ENCODE measurements at regions not wholly inside any gene's neighbourhood (a gene's known extent, or its start where the extent isn't known, plus 50 kb on each side); places are given as distances from the start of the nearest gene placed in this dataset.
"Not testable (repeated sequence)": the region's sequence is repeated elsewhere in the genome, so short reads cannot be mapped to it uniquely, and the experiment has no call there.

GRCh38 chr10:8691498-8692017 lies 637.1 kb downstream of the GATA3 start:
- ATAC-seq: no peak
- intact Hi-C loops (cut with DNase I): no loop called here
- TF ChIP-seq, protein P1, sequence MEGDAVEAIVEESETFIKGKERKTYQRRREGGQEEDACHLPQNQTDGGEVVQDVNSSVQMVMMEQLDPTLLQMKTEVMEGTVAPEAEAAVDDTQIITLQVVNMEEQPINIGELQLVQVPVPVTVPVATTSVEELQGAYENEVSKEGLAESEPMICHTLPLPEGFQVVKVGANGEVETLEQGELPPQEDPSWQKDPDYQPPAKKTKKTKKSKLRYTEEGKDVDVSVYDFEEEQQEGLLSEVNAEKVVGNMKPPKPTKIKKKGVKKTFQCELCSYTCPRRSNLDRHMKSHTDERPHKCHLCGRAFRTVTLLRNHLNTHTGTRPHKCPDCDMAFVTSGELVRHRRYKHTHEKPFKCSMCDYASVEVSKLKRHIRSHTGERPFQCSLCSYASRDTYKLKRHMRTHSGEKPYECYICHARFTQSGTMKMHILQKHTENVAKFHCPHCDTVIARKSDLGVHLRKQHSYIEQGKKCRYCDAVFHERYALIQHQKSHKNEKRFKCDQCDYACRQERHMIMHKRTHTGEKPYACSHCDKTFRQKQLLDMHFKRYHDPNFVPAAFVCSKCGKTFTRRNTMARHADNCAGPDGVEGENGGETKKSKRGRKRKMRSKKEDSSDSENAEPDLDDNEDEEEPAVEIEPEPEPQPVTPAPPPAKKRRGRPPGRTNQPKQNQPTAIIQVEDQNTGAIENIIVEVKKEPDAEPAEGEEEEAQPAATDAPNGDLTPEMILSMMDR (IDR thresholded peaks at IDR 0.05): no peak

DNA sequence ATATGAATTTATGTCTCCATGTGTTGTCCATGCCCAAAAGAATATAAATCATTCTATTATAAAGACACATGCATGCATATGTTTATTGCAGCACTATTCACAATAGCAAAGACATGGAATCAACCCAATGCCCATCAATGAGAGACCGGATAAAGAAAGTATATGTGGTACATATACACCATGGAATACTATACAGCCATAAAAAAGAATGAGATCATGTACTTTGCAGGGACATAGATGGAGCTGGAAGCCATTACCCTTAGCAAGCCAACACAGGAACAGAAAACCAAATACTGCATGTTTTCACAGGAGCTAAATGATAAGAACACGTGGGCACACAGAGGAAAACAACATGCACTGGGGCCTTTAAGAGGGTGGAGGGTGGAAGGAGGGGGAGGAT lies 639.1 kb downstream of the GATA3 start:
- H3K27me3 ChIP-seq; H3K27ac ChIP-seq; intact Hi-C loops (cut with DNase I); H3K4me1 ChIP-seq; DNase-seq; H3K4me3 ChIP-seq; ATAC-seq; H3K36me3 ChIP-seq; H3K9me3 ChIP-seq: not testable (repeated sequence)

More at GRCh38 chr10:8691498-8692017, 637.1 kb downstream of the GATA3 start:
- Histone ChIP-seq H3K27me3 (no peaks in the 10 kb centered on the region), H3K4me1 (no peaks in the 10 kb centered on the region), H3K36me3 (no peaks in the 10 kb centered on the region), H3K9me3 (no peaks in the 10 kb centered on the region), H3K27ac (no peak overlapping the region), H3K4me3 (no peak overlapping the region)
- no peak for DNase-seq

- no peak overlapping the region for H3K4me3 ChIP-seq
- TF ChIP-seq, protein P1 (IDR thresholded peaks at IDR 0.05): no peak
- H3K36me3 ChIP-seq: no peaks in the 10 kb centered on the region
- H3K9me3 ChIP-seq: no peaks in the 10 kb centered on the region
- ATAC-seq (no peak), DNase-seq (no peak)
- no peaks in the 10 kb centered on the region for H3K27me3 ChIP-seq
- no peak overlapping the region for H3K27ac ChIP-seq
- no peaks in the 10 kb centered on the region for H3K4me1 ChIP-seq
- intact Hi-C loops (cut with DNase I): no loop called here
Observed at GRCh38 chr10:8696746-8697145, 642.3 kb downstream of the GATA3 start.

- H3K4me3 ChIP-seq: no peak overlapping the region
- H3K9me3 ChIP-seq: no peaks in the 10 kb centered on the region
- ATAC-seq (no peak), DNase-seq (no peak)
- H3K27me3 ChIP-seq: no peaks in the 10 kb centered on the region
- TF ChIP-seq, protein P1 (IDR thresholded peaks at IDR 0.05): no peak
- no peaks in the 10 kb centered on the region for H3K36me3 ChIP-seq
- no peak overlapping the region for H3K27ac ChIP-seq
- H3K4me1 ChIP-seq: no peaks in the 10 kb centered on the region
- intact Hi-C loops (cut with DNase I): no loop called here
Observed at GRCh38 chr10:8700689-8701088, 646.2 kb downstream of the GATA3 start.

GRCh38 chr10:8702181-8702580 lies 647.7 kb downstream of the GATA3 start:
- intact Hi-C loops (cut with DNase I): no loop called here
- no peaks in the 10 kb centered on the region for H3K4me1 ChIP-seq

More at GRCh38 chr10:8702181-8702580, 647.7 kb downstream of the GATA3 start:
- H3K36me3 ChIP-seq: no peaks in the 10 kb centered on the region
- ATAC-seq (no peak), DNase-seq (no peak)
- TF ChIP-seq, protein P1 (IDR thresholded peaks at IDR 0.05): no peak
- H3K9me3 ChIP-seq: no peaks in the 10 kb centered on the region
- H3K4me3 ChIP-seq: no peak overlapping the region
- H3K27ac ChIP-seq: no peak overlapping the region
- H3K27me3 ChIP-seq: no peaks in the 10 kb centered on the region
